GM12872 (cell line): ENCODE measurements at regions not wholly inside any gene's neighbourhood (a gene's known extent, or its start where the extent isn't known, plus 50 kb on each side); places are given as distances from the start of the nearest gene placed in this dataset.

Experiments used
- TF ChIP-seq, protein P1 (sequence below): IDR thresholded peaks from 3 replicates; pipeline ENCODE4 v1.5.1; 2011; ENCODE audit warnings: low read depth, mild to moderate bottlenecking, low read length, moderate library complexity; ENCODE audit not compliant: insufficient read depth

DNA sequence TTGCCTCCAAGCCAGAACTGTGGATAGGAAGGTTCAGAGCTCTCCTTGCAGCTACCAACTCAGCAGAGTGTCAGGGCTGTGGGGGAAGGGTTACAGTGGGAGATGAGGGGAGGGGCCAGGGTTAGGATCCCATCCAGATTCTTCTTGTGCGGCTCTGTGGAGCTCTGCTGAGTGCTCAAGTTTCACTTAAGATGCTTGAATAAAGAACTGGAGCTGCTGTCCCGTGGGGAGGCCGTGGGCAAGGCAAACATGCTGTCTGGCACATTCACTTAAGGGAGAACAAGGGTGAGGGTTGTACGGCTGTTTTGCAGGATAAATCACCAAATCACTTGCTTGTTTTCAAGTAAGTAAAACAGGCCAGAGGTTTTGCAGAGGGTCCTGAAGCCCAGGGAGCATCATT is 197.1 kb downstream of the FAM76B start:
- TF ChIP-seq, protein P1, sequence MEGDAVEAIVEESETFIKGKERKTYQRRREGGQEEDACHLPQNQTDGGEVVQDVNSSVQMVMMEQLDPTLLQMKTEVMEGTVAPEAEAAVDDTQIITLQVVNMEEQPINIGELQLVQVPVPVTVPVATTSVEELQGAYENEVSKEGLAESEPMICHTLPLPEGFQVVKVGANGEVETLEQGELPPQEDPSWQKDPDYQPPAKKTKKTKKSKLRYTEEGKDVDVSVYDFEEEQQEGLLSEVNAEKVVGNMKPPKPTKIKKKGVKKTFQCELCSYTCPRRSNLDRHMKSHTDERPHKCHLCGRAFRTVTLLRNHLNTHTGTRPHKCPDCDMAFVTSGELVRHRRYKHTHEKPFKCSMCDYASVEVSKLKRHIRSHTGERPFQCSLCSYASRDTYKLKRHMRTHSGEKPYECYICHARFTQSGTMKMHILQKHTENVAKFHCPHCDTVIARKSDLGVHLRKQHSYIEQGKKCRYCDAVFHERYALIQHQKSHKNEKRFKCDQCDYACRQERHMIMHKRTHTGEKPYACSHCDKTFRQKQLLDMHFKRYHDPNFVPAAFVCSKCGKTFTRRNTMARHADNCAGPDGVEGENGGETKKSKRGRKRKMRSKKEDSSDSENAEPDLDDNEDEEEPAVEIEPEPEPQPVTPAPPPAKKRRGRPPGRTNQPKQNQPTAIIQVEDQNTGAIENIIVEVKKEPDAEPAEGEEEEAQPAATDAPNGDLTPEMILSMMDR, result no peak

DNA sequence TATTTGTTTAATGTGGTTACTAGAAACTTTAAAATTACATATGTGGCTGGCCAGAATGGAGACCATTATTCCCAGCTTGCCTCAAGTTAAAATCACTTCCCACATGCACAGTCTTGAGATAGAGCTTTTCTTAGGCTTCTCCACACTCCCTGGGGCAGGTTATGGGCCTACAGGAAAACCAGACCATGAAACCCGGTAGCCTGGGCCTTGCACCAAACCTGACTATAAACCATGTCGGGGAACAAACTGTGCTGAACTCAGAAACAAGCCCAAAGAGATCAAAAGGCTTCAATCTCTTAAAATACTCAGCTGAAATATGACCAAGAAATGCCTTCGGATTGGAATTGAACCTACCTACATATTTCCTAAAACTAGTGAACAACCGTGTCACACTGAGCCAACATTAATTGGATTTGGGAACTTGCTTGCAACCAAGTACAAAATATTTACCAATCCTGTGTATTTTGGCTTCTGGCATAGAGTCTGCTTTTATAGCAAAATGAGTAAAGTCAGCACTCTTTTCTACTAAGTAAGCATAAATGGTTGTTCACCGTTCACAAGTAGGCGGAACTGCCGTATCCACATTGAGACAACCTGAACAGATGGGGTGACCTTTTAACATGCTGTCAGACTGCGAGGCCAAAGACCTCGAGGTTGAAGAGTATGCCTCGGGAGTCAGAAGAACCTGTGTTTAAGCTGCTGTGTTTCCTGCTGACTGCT is 199.5 kb downstream of the FAM76B start:
- TF ChIP-seq, protein P1, result no peak

DNA sequence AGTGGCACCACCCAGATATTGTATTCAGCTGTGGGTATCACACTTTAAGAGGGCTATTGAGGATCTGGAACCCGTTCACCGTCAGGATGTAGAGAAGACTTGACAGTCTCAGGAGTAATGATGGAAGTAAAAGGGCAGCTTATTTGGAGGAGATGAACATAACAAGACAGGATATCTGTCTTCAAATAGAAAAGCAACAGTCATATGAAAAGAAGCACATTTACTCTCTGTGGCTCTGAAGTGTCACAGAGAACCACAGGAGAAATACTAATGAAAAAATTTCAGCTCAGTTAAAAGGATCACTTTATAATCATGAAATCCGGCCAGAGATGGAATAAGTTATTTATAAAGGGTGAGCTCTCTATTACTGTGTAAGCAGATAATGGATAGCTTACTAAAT is 200.8 kb downstream of the FAM76B start:
- TF ChIP-seq, protein P1, result no peak

DNA sequence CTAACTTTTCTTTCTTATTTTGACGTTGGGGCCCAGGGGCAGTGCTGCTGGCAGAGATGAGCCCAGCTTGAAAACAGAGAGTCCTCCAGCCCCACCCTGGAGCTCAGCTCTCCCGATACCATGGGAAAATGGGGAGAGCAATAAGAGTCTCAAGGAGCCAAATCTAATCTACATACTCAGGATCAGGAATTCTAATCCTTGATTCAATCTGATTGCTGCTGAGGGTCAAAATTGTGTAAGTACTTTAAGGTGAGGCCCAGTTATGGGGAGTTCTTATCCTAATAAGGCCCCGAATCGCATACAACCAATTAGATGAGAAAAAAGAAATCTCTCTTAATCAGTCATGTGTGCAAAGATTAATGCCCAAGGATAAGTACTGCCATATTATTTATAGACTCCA is 202.9 kb downstream of the FAM76B start:
- TF ChIP-seq, protein P1, result no peak

DNA sequence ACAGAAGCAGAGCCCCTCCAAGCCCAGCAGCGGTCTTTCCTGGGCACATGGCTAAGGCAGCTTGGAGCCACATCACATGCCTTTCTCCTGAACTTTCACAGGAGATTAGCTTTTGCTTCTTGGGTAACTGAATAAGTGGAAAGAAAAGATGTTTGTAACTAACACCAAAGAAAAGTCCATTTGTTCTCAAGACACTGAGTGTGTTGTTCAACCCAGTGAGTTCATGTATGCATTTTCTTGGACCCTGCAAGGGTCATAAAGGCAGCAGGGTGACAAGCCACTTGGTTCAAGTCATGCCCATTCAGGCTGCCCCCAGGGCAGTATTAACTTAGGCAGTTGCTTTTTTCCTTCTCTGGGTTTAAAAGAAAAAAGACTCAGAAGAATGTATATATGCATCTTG is 203.4 kb downstream of the FAM76B start:
- TF ChIP-seq, protein P1, result no peak

DNA sequence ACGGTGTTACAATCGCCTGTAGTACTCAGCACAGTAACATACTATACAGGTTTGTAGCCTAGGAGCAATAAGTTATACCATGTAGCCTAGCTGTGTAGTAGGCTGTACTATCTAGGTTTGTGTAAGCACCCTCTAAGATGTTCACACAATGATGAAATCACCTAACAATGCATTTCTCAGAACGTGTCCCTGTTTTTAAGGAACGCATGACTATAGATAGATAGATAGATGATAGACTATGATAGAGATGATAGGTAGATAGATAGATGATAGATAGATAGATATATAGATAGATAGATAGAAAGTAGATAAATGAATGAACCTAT is 203.9 kb downstream of the FAM76B start:
- TF ChIP-seq, protein P1, result no peak

DNA sequence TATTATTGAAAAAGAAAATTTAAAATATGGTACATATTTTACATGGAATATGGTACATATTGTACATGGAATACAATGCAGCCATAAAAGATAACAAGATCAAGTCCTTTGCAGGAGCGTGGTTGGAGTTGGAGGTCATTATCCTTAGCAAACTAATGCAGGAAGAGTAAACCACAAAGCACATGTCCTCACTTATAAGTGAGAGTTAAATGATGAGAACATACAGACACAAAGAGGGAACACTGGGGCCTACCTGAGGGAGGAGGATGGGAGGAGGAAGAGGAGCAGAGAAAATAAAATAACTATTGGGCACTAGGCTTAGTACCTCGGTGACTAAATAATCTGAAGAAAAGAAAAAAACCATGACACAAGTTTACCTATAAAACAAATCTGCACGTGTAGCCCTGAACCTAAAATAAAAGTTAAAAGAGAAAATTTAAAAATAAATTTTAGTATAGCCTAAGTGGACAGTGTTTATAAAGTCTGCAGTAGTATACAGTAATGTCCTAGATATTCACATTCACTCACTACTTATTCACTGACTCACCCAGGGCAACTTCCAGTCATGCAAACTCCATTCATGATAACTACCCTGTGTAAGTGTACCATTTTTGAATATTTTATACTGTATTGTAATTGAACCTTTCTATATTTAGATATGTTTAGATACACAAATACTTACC is 204.4 kb downstream of the FAM76B start:
- TF ChIP-seq, protein P1, result no peak
